ENCODE measurements at regions not wholly inside any gene's neighbourhood (a gene's known extent, or its start where the extent isn't known, plus 50 kb on each side); places are given as distances from the start of the nearest gene placed in this dataset.
"Not testable (repeated sequence)": the region's sequence is repeated elsewhere in the genome, so short reads cannot be mapped to it uniquely, and the experiment has no call there.

DNA sequence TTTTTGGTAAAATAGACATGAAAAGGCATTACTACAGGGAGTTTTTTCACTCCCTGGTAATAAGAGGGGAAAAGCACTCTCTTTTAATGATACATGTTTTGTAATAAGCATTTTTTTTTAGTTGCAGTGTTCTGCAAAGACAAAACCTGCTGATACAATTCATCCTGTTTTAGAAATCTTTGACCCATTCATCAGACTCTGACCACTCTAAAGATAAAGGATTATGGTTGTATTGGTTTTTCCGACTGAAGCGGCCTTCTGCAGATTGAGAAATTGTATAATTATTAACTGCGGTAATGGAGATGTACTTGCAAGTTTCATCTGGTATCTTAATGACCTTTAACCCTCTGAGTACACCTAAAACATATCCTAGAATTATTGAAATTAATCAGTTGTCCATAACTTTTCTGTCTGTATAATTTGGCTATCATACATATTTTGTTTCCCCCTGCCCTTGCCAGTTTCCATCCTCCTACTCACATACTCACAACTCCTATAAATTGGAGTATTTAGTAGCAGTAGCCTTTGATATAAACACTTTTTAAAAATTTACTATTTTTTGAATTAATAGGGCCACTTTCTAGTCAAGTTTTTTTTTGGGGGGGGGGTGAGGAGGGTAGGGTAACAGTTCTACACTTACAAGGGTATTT is 79.4 kb downstream of the SYT15B start:
- not testable (repeated sequence) for TF ChIP-seq POLR2A, POLR2AphosphoS5 (IDR thresholded peaks at IDR 0.05)
- TF ChIP-seq, protein P1, sequence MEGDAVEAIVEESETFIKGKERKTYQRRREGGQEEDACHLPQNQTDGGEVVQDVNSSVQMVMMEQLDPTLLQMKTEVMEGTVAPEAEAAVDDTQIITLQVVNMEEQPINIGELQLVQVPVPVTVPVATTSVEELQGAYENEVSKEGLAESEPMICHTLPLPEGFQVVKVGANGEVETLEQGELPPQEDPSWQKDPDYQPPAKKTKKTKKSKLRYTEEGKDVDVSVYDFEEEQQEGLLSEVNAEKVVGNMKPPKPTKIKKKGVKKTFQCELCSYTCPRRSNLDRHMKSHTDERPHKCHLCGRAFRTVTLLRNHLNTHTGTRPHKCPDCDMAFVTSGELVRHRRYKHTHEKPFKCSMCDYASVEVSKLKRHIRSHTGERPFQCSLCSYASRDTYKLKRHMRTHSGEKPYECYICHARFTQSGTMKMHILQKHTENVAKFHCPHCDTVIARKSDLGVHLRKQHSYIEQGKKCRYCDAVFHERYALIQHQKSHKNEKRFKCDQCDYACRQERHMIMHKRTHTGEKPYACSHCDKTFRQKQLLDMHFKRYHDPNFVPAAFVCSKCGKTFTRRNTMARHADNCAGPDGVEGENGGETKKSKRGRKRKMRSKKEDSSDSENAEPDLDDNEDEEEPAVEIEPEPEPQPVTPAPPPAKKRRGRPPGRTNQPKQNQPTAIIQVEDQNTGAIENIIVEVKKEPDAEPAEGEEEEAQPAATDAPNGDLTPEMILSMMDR (IDR thresholded peaks at IDR 0.05) = not testable (repeated sequence)

All from breast epithelium (tissue), 3 donors.